GM20000 (cell line): ENCODE measurements at regions not wholly inside any gene's neighbourhood (a gene's known extent, or its start where the extent isn't known, plus 50 kb on each side); places are given as distances from the start of the nearest gene placed in this dataset.

Experiments
- DNase-seq: peaks from one replicate; pipeline ENCODE4 v3.0.0; 2012; ENCODE audit warnings: low spot score
- TF ChIP-seq, protein P1 (sequence below): IDR thresholded peaks from 2 replicates; pipeline ENCODE4 v1.5.1; 2012; ENCODE audit warnings: mild to moderate bottlenecking, control low read depth; ENCODE audit errors: extremely low read depth, missing control alignments

GRCh38 chr10:3554121-3554522, 230.9 kb downstream of the KLF6 start:
- TF ChIP-seq, protein P1, sequence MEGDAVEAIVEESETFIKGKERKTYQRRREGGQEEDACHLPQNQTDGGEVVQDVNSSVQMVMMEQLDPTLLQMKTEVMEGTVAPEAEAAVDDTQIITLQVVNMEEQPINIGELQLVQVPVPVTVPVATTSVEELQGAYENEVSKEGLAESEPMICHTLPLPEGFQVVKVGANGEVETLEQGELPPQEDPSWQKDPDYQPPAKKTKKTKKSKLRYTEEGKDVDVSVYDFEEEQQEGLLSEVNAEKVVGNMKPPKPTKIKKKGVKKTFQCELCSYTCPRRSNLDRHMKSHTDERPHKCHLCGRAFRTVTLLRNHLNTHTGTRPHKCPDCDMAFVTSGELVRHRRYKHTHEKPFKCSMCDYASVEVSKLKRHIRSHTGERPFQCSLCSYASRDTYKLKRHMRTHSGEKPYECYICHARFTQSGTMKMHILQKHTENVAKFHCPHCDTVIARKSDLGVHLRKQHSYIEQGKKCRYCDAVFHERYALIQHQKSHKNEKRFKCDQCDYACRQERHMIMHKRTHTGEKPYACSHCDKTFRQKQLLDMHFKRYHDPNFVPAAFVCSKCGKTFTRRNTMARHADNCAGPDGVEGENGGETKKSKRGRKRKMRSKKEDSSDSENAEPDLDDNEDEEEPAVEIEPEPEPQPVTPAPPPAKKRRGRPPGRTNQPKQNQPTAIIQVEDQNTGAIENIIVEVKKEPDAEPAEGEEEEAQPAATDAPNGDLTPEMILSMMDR: no peak
- DNase-seq: no peak

GRCh38 chr10:3552281-3552680, 232.7 kb downstream of the KLF6 start:
- TF ChIP-seq, protein P1: no peak
- no peak for DNase-seq

DNA sequence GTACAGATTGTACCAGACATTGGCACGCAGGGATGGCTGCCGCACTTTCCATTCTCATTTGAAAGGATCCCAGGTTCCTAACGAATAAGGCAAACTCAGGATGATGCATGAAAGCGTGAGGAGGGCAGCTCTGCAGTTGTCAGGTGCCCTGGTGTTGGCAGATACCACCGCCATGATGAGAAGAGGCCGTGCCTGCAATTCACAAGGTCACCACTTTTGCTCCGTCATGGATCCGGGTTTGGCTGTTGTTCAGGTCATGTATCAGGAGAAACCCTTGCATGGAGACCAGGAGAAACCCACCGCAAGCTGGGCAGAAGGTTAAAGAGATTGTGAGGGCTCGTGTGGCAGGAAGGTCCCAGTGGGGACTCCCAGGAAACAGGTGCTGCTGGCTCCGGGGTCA, 233.2 kb downstream of the KLF6 start:
- TF ChIP-seq, protein P1: no peak
- no peak for DNase-seq

GRCh38 chr10:3549118-3549517, 235.9 kb downstream of the KLF6 start:
- no peak for DNase-seq
- TF ChIP-seq, protein P1: no peak

- no peak for DNase-seq
- TF ChIP-seq, protein P1: no peak
These were observed 236.3 kb downstream of the KLF6 start for GRCh38 chr10:3548702-3549101.

DNA sequence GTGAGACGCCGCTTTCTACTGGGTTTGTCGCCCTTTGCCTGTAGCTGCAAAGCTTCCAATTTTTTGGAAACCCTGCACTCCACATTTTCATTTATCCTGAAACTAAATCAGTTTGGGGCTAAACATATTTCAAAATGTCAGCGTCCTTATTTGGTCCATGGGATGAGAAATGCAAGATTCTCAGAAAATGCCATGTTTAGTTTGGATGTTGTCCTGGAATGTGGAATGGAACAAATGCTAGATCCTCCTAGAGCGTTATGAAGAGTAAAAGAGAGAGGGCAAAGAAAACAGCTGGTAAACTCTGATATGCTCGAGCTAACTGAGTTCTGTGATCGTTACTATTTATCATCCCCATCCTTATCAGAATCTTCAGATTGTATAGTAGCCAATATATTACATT, 236.9 kb downstream of the KLF6 start:
- TF ChIP-seq, protein P1: no peak
- DNase-seq: no peak

DNA sequence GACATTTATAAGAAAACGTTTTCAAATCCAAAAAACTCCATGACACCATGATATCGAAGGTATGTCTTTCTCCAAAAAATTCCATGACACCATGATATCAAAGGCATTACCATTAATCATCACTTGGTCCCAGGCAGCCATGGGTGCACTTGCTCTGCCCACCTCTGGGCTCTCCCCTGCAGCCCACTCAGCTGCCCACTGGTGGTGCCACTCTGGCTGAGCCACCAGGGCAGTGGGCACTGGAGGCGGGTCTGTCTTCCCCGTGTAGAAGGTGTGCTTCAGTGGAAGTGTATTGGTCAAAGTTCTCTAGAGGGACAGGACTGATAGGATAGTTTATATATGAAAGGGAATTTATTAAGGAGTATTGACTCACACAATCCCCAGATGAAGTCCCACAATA, 240.4 kb downstream of the KLF6 start:
- TF ChIP-seq, protein P1: no peak
- DNase-seq: no peak
